HG03175 (cell line): ENCODE measurements at regions not wholly inside any gene's neighbourhood (a gene's known extent, or its start where the extent isn't known, plus 50 kb on each side); places are given as distances from the start of the nearest gene placed in this dataset.
"Not testable (repeated sequence)": the region's sequence is repeated elsewhere in the genome, so short reads cannot be mapped to it uniquely, and the experiment has no call there.

Source experiments
- ATAC-seq: cut with Tn5 transposase; IDR thresholded peaks from one replicate; pipeline ENCODE4 v1.9.1; 2021; ENCODE audit warnings: mild to moderate bottlenecking, moderate library complexity; ENCODE audit not compliant: unreplicated experiment

GRCh38 chr11:122604621-122605020 is 50.9 kb upstream of the UBASH3B start:
- ATAC-seq: no peak

DNA sequence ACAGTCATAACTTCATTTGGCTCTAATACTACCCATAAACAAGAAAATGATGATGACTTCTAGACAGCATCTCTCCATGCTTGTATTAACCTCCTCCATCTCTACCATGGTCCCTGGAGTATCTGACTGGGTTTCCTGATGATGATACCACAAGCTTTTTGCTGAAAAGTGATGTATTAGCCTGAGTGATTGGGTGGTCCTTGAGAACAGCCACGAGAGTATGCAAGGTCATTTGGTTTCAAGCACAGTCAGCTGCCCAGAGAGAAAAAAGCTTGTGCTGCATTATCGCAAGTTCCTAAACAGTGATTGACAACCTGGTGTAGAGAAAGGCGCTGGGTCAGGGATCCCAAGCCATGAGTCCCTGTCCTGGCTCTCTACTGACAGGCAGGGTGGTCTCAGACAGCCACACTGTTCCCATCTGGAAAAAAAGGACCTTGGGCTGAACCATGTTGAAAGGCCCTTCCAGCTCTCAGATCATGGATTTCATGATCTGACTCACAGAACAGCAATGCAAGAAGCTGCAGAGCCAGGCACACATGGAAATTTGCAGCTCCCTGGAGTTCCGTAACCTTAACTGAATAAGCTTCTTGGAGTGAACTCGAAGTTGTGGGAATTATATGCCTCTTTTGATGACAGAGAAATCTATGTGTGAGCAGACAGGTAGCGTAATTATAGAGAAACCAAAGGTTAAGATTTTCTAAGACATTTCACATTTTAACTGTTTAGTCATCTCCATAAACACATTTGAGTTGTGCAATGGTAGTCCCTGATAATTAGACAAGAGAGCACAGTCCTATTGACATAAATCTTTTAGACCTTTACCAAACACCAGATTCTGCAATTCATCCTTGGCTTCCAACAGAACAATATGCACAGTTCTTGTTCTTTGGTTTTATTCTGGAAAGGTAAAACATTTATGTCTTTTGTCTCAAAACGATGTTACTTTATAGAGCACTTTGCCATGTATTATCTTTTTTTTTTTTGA is 54.1 kb upstream of the UBASH3B start:
- ATAC-seq: no peak

- no peak for ATAC-seq
These were observed 55.2 kb upstream of the UBASH3B start for GRCh38 chr11:122600290-122600689.

DNA sequence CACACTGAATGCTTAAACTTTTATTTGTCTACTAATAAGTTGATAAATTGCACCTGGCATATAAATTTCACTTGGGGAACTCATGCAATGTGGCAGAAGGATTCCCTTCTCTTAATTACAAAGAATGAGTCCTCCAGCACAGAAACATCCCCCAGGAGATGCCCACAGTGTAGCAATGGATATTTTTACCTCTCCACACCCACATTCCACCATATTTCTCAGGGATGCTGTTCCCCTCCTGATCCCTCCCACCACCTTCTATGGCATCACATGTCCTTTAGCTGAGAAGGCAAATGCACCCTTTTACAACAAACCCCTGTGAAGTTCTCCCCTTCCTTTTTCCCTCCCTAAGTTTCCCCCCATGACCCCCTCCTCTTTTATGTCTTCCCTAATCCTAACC is 56.1 kb upstream of the UBASH3B start:
- ATAC-seq: no peak

DNA sequence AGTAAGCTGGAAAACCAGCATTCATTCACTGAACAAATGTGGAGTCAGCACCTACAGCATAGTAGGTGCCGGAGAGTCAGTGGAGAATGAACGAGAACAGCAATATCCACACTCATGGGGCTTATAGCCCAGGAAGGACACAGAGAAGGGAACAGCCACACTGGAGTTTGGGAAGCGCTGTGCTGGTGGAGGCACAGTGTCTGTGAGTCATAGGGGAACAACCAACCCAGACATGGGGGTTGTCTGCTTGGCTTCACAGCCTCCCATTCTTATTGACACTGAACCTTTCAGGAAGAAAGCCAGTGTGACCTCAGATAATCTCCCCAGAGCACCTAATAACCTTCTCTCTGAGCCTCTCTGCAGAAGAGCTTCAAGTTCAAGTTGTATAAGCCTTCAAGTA is 56.6 kb upstream of the UBASH3B start:
- ATAC-seq: no peak

DNA sequence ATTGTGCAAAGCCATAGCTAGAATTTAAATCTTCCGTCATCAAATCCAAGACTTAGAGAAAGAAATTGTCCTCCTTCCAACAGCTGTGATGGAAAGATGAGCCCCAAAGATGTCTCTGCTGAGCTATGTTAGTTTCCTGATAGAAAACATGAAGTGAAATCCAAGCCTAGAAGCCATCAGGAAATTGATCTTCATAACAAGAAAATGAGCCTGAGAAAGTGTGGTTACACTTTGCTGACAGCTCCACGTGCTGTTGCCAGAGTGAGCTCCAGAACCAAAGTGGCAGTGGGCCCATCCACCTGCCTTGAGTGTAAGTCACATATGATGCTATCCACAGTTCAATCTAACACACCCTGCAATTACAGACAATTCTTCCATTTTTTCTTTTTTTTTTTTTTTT is 58.0 kb upstream of the UBASH3B start:
- no peak for ATAC-seq

GRCh38 chr11:122594986-122595645 is 60.4 kb upstream of the UBASH3B start:
- ATAC-seq: no peak

GRCh38 chr11:122593473-122594420 is 61.8 kb upstream of the UBASH3B start:
- ATAC-seq: no peak

DNA sequence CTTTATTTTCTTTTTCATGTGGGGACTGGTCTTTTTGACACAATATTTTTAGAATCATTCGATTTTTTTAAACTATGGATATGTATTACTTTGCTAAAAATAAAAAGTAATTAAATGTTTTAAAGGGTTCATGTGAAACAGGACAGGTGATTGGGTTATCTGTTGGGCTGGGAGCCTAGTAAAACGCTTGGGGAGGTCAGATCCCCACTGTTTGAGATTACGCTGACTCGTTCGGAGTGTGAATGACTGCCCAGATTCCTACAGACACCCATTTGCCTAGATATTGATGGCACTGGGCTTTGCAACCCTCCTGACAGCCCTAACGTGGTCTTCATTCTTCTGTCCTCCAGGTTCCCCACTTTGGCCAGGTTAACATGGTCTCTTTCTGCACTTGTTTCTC is 62.9 kb upstream of the UBASH3B start:
- no peak for ATAC-seq

DNA sequence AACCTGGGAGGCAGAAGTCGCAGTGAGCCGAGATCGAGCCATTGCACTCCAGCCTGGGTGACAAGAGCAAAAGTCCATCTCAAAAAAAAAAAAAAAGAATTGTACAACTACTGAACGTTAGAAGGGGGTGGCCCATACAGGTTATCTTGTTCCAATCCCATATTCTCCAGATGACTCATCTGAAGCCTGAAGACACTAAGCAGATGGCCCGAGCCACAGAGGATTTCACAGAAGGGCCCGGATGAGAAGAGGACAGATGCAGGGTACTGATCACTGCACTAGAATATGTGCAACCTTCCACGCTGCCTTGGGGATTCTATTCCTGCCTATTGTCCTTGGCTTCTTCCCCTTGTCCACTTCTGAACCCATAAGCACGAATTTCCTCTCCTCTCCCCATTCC is 70.9 kb upstream of the UBASH3B start:
- no peak for ATAC-seq

DNA sequence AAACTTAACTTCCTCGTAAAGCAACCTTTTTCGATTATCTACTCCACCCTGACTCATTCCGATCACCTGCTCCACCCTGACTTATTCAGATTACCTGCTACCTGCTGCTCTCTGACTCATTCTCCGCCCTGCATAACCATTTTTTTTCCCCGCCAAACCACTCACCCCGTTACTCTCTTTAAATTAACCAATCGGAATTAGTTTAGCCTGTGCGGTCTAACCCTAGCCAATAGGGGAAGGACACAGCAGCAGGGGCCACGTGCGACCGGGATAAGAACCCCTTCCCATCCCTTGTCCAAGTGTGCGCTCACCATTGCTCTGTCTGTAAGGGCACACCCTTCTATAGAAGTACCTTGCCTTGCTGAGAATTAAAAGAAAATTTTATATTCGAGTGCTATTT is 75.5 kb upstream of the UBASH3B start:
- not testable (repeated sequence) for ATAC-seq

GRCh38 chr11:122578171-122578825 is 77.2 kb upstream of the UBASH3B start:
- ATAC-seq: no peak

DNA sequence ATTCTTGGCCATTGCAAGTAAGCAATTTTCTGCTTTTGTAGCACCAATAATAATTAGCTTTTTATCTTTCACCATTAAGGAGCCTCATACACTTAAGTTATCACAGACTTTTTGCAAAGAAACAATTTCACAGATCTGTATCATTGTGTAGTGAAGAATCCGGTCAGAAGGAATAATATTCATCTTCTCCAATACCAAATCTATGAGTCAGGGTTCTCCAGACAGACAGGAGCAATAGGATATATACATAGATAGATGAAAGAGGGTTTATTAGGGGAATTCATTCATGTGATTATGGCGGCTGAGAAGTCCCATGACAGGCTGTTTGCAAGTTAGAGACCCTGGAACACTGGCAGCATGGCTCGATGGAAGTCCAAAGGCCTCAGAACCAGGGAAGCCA is 82.9 kb upstream of the UBASH3B start:
- ATAC-seq: no peak

DNA sequence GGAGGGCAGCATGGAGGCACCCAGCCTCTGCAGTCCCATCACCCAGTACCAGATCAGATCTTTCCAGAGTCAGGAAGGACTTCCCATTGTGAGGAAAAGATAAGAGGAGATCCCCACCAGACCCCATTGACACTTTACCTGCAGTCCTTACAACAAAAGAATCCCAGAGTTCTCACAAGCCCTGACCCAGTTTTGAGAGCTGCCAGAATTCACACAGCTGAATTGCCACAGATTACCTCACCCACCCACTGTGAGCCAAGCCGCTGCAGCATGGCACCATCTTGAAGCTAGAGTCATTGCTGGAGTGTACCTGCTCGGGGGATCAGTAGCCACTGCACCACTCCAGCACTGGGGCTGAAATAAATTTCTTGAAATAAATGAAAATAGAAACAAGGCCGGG is 91.8 kb upstream of the UBASH3B start:
- ATAC-seq: no peak

DNA sequence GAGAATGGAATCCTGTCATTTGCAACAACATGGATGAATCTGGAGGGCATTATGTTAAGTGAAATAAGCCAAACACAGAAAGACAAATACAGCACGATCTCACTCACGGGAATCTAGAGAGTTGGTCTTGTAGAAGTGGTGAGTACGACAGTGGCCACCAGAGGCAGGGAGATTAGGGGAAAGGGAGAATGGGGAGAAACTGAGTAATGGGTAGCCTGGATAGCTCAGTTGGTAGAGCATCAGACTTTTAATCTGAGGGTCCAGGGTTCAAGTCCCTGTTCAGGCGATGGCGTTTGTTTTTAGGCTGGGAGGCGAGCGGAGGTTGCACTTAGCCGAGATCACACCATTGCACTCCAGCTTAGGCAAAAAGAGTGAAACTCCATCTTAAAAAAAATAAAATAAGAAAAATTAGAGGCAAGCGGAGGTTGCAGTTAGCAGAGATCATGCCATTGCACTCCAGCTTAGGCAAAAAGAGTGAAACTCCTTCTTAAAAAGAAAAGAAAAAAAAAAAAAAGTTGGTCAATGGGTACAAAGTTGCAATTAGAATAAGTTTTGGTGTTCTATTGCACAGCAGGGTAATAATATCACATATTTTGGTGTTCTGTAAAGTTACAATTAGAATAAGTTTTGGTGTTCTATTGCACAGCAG is 95.7 kb upstream of the UBASH3B start:
- no peak for ATAC-seq

DNA sequence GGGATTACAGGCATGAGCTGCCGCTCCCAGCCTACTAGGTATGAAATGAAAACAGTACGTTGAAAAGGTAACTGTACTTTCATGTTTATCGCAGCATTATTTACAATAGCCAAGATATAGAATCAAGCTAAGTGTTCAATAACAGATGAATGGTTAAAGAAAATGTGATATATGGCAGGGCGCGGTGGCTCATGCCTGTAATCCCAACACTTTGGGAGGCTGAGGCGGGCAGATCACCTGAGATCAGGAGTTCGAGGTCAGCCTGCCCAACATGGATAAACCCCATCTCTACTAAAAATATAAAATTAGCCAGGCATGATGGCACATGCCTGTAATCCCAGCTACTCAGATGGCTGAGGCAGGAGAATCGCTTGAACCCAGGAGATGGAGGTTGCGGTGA is 96.3 kb upstream of the UBASH3B start:
- not testable (repeated sequence) for ATAC-seq

DNA sequence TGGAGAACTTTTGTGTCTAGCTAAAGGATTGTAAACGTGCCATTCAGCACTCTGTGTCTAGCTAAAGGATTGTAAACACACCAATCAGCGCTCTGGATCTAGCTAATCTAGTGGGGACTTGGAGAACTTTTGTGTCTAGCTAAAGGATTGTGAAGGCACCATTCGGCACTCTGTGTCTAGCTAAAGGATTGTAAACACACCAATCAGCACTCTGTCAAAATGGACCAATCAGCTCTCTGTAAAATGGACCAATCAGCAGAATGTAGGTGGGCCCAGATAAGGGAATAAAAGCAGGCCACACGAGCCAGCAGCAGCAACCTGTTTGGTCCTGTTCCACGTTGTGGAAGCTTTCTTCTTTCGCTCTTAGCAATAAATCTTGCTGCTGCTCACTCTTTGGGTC is 98.4 kb upstream of the UBASH3B start:
- ATAC-seq: not testable (repeated sequence)

- no peak for ATAC-seq
These were observed 98.9 kb upstream of the UBASH3B start for GRCh38 chr11:122556605-122557004.

DNA sequence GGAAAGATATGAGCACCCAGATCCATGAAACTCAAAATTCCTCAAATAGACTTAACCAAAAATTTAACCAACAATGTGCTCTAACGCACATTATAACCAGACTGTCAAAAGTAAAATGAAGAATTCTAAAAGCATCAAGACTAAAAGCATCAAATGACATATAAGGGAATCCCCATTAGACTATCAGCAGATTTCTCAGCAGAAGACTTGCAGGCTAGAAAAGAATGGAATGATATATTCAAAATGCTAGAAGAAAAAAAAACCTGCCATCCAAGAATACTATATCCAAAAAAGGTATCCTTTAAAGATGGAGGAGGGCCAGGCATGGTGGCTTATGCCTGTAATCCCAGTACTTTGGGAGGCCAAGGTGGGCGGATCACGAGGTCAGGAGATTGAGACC is 117.5 kb upstream of the UBASH3B start:
- ATAC-seq: no peak

DNA sequence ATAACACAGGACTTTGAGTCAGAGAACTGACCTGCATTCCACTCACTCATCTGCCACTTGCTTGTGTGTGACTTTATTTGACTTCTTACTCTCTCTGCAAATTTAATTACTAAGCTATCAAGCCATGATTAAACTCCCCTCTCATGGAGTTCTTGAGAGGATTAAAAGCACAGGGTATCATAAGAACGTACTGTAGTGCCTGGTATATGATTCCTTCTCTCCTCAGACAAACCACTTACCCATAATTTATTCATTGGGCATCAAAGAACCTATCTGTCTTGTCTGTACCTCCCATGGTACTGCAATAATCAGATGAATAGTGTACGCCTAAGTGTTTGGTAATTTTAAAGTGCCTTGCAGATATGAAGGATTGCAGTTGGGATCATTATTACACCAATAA is 130.6 kb upstream of the UBASH3B start:
- ATAC-seq: no peak
